NCI-H510A treated with DMSO at 0.1 percent for 48 hours (cell line): ENCODE measurements at regions not wholly inside any gene's neighbourhood (a gene's known extent, or its start where the extent isn't known, plus 50 kb on each side); places are given as distances from the start of the nearest gene placed in this dataset.
"Not testable (repeated sequence)": the region's sequence is repeated elsewhere in the genome, so short reads cannot be mapped to it uniquely, and the experiment has no call there.

Source experiments
- DNase-seq: peaks from one replicate; lab custom pipeline; 2025; lab: John Stamatoyannopoulos, UW

GRCh38 chr2:113337809-113338208, 59.1 kb upstream of the PAX8 start:
- no peak for DNase-seq

- DNase-seq = peak; percentile 25
These were observed 57.3 kb upstream of the PAX8 start for GRCh38 chr2:113336040-113336439.

- no peak for DNase-seq
These were observed 55.4 kb upstream of the PAX8 start for GRCh38 chr2:113334147-113334546.

GRCh38 chr2:113333735-113334134, 55.0 kb upstream of the PAX8 start:
- DNase-seq = not testable (repeated sequence)

GRCh38 chr2:113330060-113330767, 51.5 kb upstream of the PAX8 start:
- DNase-seq = not testable (repeated sequence)

GRCh38 chr2:113328973-113329372, 50.3 kb upstream of the PAX8 start:
- not testable (repeated sequence) for DNase-seq

- DNase-seq = not testable (repeated sequence)
These were observed 49.9 kb upstream of the PAX8 start for GRCh38 chr2:113328572-113328971.
